Left lung (tissue), 4 donors: ENCODE measurements at regions not wholly inside any gene's neighbourhood (a gene's known extent, or its start where the extent isn't known, plus 50 kb on each side); places are given as distances from the start of the nearest gene placed in this dataset.

Experiments
- ATAC-seq: fragments of 200-7000 bp; cut with Tn5 transposase; one replicate; pipeline ENCODE4 v1.9.1; 2020; ENCODE audit warnings: moderate library complexity
- DNase-seq, 4 donors: peaks; one replicate each; pipeline ENCODE4 v3.0.0-alpha.2; 2013 to 2020
- H3K27ac ChIP-seq, 2 donors: fragments of 200-600 bp; sonication (generic) in 1 of 2; one replicate each; pipeline versions ENCODE4 v1.5.0 to v1.8.0; 2020 to 2021
- H3K27me3 ChIP-seq, 2 donors: fragments of 200-600 bp; sonication (generic) in 1 of 2; one replicate each; pipeline versions ENCODE4 v1.5.0 to v1.8.0; 2020 to 2021
- H3K36me3 ChIP-seq, 2 donors: fragments of 200-600 bp; sonication (generic) in 1 of 2; one replicate each; pipeline versions ENCODE4 v1.5.0 to v1.8.0; 2020 to 2021
- H3K4me1 ChIP-seq, 2 donors: fragments of 200-600 bp; one replicate each; pipeline ENCODE4 v1.8.0; 2021
- H3K4me3 ChIP-seq, 2 donors: fragments of 200-600 bp; sonication (generic) in 1 of 2; one replicate each; pipeline versions ENCODE4 v1.5.0 to v1.8.0; 2020 to 2021; ENCODE audit warnings: mild to moderate bottlenecking in 1 of 2
- H3K9me3 ChIP-seq, 2 donors: fragments of 200-600 bp; sonication (generic) in 1 of 2; one replicate each; pipeline versions ENCODE4 v1.5.0 to v1.8.0; 2020 to 2021
- intact Hi-C, 2 donors: fragments of 100-400 bp; cut with DNase I; formaldehyde crosslinking; loops; one replicate each; pipeline versions ENCODE4 v1.11.2 to v1.14.2; 2022
- TF ChIP-seq, protein P1 (sequence below), 2 donors: fragments of 200-600 bp; sonication (generic) in 1 of 2; IDR thresholded peaks; one replicate each; pipeline versions ENCODE4 v1.5.0 to v1.8.0; 2021; ENCODE audit warnings: antibody characterized with exemption in 2 of 2
- donor health status: DM: no; HTN: yes; CAD: no.
- donor health status: DM: no; HTN: no; CAD: no.

DNA sequence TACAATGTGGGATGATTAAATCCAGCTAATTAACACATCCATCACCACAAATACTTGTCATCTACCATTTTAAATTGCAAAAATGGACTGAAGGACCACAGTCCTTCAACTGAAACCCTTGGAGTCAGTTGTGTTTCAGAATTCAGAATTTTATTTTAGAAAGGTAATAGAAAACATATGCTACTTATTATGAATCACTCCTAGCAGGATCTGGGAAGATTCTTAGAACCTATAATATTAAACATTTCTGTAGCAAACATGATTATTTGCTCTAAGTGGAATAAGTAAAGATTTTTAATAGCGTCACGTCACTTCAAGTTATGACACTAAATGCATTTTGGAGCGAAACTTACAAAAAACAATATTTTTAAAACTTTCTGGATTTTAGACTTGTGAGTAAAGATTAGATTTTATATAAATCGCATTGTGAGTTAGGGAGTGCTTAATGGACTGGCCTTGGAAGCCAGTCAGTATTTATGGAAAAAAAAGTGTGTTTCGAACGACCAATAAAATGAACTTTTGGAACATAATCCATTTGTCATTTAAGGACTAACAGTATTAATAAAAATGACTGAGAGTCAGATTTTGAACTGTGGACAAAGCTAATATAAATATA lies 71.8 kb upstream of the PHACTR2 start:
- no peaks in the 10 kb centered on the region for H3K9me3 ChIP-seq
- intact Hi-C loops = no loop called here
- H3K4me3 ChIP-seq = no peak overlapping the region
- no peaks in the 10 kb centered on the region for H3K27me3 ChIP-seq
- no peaks in the 10 kb centered on the region for H3K36me3 ChIP-seq
- ATAC-seq = no peak
- H3K27ac ChIP-seq = no peak overlapping the region
- TF ChIP-seq, protein P1, sequence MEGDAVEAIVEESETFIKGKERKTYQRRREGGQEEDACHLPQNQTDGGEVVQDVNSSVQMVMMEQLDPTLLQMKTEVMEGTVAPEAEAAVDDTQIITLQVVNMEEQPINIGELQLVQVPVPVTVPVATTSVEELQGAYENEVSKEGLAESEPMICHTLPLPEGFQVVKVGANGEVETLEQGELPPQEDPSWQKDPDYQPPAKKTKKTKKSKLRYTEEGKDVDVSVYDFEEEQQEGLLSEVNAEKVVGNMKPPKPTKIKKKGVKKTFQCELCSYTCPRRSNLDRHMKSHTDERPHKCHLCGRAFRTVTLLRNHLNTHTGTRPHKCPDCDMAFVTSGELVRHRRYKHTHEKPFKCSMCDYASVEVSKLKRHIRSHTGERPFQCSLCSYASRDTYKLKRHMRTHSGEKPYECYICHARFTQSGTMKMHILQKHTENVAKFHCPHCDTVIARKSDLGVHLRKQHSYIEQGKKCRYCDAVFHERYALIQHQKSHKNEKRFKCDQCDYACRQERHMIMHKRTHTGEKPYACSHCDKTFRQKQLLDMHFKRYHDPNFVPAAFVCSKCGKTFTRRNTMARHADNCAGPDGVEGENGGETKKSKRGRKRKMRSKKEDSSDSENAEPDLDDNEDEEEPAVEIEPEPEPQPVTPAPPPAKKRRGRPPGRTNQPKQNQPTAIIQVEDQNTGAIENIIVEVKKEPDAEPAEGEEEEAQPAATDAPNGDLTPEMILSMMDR (IDR thresholded peaks at IDR 0.05) = no peak
- no peak for DNase-seq
- H3K4me1 ChIP-seq = peaks cover 0 to 7% of the 10 kb centered on the region in 2 donors

DNA sequence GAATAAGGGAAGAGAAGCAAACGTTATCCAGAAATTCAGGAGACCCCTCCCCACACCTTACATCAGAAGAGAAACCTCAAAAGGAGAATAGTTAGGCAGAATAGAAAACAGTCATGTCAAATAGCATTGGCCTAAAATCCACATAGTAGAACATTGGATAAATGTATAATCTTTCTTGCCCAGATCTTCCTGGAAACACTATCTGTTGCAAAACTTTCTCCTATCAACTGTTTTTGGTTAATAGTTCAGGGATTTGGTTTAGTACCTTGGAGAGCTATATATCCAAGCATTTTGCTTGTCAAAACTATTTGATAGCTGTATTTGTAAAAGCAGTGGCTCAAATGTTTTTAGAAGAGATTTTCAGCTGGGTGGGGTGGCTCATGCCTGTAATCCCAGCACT lies 74.3 kb upstream of the PHACTR2 start:
- Histone ChIP-seq H3K27me3 (no peaks in the 10 kb centered on the region), H3K4me1 (peaks cover 0 to 14% of the 10 kb centered on the region in 2 donors), H3K27ac (no peak overlapping the region), H3K9me3 (no peaks in the 10 kb centered on the region), H3K4me3 (no peak overlapping the region), H3K36me3 (no peaks in the 10 kb centered on the region)
- TF ChIP-seq, protein P1 (IDR thresholded peaks at IDR 0.05) = no peak
- no peak for DNase-seq
- ATAC-seq = no peak
- intact Hi-C loops = no loop called here

DNA sequence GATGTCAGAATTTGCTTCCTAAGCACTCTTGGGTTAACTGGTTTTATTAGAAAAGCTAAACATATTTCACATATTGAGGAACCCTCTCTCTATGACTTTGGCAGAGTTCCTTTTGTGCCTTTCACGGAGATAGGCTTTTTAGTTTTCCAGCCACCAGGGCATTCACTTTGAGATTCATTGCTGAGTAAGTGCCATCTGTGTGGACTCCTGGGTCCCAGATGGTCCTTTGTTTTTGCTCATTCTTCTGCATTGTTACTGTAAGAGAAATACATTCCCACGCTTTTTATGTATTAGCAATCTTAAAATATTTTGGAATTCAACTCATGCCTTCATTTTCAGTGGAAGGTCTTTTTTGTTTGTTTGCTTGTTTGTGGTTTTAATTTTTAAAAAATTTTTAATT lies 76.3 kb upstream of the PHACTR2 start:
- peaks cover 0 to 12% of the 10 kb centered on the region in 2 donors for H3K4me1 ChIP-seq
- DNase-seq = no peak
- H3K36me3 ChIP-seq = no peaks in the 10 kb centered on the region
- ATAC-seq = no peak
- TF ChIP-seq, protein P1 (IDR thresholded peaks at IDR 0.05) = no peak
- no peaks in the 10 kb centered on the region for H3K27me3 ChIP-seq
- intact Hi-C loops = no loop called here
- no peak overlapping the region for H3K4me3 ChIP-seq
- H3K27ac ChIP-seq = no peak overlapping the region
- H3K9me3 ChIP-seq = no peaks in the 10 kb centered on the region

DNA sequence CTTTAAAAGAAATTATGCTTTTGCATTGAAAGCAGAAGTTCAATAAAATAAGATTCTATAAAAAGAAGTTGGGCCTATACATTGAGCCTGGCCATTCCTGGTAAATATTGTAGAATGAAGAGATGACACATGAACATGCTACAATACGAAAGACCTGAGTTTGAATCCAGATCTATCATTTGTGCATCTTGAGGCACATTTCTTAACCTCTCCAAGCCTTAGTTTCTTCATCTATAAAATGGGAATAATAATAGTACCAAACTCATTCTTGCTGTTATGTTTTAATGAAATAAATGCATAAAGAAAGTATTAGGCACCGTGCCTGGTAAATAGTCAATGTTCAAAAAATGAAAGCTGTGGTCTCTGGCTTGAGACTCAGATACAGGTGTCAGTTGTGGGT lies 76.9 kb upstream of the PHACTR2 start:
- Histone ChIP-seq H3K36me3 (no peaks in the 10 kb centered on the region), H3K27me3 (no peaks in the 10 kb centered on the region), H3K4me3 (no peak overlapping the region), H3K4me1 (peaks cover 0 to 12% of the 10 kb centered on the region in 2 donors), H3K9me3 (no peaks in the 10 kb centered on the region), H3K27ac (no peak overlapping the region)
- DNase-seq = no peak
- intact Hi-C loops = no loop called here
- TF ChIP-seq, protein P1 (IDR thresholded peaks at IDR 0.05) = no peak
- no peak for ATAC-seq

DNA sequence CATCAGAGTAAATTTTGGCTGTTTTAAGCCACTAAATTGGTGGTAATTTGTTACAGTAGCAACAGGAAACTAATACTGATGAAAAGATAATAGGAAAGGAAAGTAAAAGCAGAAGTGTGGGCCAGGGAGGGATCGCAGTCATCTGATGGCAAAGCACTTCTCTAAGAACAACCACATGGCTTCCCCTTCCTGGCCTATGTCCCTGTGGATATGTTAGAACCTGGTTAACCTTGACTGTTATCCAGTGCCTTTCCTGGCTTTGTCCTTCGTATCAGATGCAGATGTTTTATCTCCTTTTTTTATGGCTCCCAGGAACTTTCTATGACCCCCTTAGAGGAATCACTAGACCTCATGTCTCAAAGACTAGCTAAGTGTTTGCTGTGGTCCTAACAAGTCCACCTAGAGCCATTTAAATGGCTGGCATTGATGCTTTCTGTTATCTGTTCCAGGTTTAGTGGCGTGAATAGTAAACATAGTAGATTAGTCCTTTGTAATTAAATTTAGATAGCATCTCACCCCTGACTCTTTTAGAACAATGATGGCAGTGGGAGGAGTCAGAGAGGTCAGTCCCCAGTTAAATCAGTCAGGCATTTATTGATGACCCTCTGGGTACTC lies 79.2 kb upstream of the PHACTR2 start:
- Histone ChIP-seq H3K36me3 (no peaks in the 10 kb centered on the region), H3K27me3 (no peaks in the 10 kb centered on the region), H3K27ac (peak overlapping the region in 1 of 2 donors; percentile 43), H3K9me3 (no peaks in the 10 kb centered on the region), H3K4me3 (no peak overlapping the region), H3K4me1 (peaks cover 0 to 12% of the 10 kb centered on the region in 2 donors)
- TF ChIP-seq, protein P1 (IDR thresholded peaks at IDR 0.05) = no peak
- peak; percentile 53 for ATAC-seq
- DNase-seq = no peak
- intact Hi-C loops = no loop called here
